HL-60/S4 treated with phorbol 12-myristate 13-acetate at 8.2 ng/mL for 4 days and 3 days (cell line): ENCODE measurements at regions not wholly inside any gene's neighbourhood (a gene's known extent, or its start where the extent isn't known, plus 50 kb on each side); places are given as distances from the start of the nearest gene placed in this dataset.

Source experiments
- in situ Hi-C: fragments of 300-500 bp; cut with MboI; formaldehyde crosslinking; loops from 2 replicates; pipeline ENCODE4 v1.15.0; 2022; ENCODE audit warnings: low sequenced_read_pairs

DNA sequence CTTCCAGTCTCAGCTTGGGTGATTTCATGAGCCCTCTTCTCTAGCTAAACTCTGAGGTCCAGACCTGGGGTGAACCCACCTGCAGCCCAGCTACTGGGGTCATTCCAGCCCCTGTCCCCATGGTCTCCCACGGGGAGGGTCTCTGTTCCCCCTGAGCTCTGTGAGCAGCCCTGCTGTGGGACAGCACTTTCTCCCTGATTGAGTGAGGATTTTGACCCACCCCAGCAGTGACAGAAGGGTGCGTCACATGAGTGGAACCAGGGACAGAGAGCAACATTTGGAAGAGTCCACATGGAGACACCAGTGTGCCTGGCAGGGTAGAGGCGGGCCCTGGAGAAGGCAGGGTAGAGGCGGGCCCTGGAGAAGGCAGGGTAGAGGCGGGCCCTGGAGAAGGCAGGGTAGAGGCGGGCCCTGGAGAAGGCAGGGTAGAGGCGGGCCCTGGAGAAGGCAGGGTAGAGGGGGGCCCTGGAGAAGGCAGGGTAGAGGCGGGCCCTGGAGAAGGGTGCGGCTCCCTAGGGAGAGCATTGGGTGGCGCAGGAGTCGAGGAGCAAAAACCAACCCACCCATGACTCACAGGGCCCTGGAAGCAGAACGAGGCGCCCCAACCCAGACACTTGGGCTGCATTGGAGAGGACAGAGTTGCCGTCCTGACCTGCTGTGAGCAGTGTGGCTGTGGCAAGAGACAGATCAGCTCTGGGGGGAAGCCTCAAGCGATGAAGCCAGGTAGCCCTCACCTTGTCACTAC lies 227.7 kb upstream of the B3GAT1 start:
- in situ Hi-C loops = no loop called here

DNA sequence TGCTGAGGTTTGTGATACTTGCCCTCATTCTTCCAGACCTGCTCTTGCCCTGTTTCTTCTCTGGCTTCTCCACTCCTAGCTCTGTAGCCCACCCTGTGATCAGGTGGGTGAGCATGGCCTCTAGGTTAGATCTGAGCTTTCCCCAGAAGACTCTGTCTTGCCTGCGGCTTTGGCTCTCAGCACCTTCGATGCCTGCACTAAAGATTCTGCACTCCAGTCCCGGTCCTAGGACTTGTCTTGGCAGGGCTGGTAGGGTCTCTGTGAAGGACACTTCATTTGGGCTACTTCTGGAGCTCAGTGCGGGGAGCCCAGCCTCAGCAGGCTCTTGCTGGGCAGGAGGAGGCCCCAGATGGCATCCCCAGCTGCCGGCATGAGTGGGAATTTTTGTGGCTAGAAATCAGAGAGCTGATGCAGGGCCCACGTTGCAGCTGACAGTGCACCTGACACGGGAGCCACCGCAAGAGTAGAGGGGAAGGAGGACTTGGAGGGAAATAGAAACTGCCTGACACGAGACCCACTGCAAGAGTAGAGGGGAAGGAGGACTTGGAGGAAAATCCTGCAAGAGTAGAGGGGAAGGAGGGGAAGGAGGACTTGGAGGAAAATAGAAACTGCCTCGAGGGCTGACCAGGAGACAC lies 226.9 kb upstream of the B3GAT1 start:
- in situ Hi-C loops = no loop called here

DNA sequence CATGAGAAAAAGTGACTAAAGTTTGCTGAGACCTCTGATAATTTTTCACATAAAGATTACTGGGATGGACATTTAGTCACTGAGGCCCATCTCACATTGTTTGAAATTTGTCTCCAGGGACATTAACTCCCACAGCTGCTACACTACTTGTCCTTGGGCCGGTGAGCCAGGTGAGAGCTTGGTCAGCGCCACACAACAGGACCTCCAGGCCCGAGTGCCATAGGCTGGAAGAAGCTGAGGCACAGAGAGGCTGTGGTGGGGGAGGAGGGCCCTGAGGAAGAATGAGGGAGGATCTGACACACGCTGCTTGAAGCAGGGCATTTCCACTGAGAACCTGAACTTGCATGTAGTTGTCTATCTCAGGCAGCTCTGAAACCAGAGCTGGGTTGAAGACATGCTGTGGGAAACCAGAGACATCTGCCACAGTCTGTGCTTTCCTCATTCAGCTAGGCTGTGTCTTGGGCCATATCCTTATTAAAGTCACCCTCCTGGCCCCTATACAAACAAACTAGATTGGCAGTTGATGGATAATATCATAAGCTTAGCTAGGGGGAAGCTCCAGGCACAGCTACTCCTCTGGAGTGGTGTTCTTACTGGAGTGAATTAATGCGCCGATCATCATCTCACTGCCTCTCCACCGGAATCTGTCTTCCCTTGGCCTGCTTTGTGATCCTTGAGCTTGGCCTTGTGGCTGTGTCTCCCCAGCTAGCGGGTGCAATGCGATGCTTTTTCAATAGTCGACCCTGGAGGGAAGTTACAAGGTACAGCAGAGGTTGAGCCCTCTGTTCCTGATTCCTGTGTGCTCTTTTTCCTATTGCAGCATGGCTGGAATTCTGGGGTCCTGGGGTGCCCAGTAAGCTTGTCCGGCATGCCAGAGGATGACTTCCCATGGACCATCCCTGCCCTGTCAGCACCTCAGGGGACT lies 225.3 kb upstream of the B3GAT1 start:
- in situ Hi-C loops = no loop called here

GRCh38 chr11:134636071-134636470 lies 224.0 kb upstream of the B3GAT1 start:
- in situ Hi-C loops = no loop called here

- in situ Hi-C loops = no loop called here
These were observed 223.1 kb upstream of the B3GAT1 start for GRCh38 chr11:134634897-134635831.

GRCh38 chr11:134633276-134633675 lies 221.2 kb upstream of the B3GAT1 start:
- in situ Hi-C loops = no loop called here

- in situ Hi-C loops = no loop called here
These were observed 220.5 kb upstream of the B3GAT1 start for GRCh38 chr11:134632347-134633119.

DNA sequence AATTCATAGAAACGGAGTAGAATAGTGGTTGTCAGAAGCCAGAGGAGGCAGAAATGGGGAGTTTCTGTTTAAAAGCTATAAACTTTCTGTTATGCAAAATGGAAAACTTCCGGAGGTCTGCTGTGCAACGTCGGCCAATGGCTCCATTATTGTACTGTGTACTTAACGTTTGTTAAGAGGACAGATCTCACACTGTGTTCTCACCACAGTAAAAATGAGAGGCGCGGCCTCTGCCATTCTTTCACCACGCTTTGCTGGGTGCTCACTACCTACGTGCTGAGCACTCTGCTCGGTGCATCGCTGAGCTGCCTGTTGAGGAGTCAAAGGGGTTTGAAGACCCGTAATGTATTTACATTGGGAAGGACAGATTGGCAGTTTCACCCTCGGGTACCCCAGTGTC lies 218.8 kb upstream of the B3GAT1 start:
- in situ Hi-C loops = no loop called here

- in situ Hi-C loops = no loop called here
These were observed 216.4 kb upstream of the B3GAT1 start for GRCh38 chr11:134628426-134628825.

- in situ Hi-C loops = no loop called here
These were observed 214.0 kb upstream of the B3GAT1 start for GRCh38 chr11:134626032-134626431.

DNA sequence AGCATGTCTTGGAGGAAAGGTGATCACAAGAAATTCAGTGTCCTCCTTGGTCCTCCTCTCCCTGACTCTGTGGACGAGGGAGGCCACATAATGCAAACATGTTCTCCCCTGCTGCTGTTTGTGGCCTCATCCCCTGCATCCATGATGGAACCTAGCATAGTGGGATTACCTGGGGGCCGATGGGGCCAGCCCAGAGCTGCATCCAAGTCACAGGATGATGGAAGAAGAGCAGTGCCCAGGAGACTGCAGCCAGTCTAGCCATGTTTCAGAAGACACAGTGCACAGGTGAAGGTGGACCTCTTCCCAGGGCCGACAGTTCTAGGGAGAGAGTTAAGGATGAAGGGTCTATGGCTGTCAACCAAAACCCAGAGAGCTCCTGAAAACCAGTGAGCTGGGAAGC lies 213.6 kb upstream of the B3GAT1 start:
- in situ Hi-C loops = no loop called here

DNA sequence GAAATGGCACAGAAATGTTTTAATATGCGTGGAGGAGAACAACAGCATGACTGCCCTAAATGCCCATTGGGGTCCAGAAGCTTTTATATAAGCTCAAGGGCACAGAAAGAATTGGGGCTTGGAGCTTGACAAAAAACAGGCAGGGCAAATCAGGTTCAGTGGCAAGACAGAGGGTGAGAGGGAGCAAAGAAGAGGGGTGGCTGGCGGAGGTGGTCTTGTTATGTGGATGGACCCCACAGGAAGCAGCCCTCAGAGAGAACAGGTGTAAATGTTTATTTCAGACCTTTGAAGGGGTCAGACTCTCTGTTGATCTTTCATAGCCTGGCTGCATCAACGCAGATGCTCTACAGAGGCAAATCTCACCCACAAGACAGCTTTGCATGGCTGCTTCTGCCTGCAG lies 213.1 kb upstream of the B3GAT1 start:
- in situ Hi-C loops = no loop called here

- in situ Hi-C loops = no loop called here
These were observed 212.3 kb upstream of the B3GAT1 start for GRCh38 chr11:134624166-134624920.

DNA sequence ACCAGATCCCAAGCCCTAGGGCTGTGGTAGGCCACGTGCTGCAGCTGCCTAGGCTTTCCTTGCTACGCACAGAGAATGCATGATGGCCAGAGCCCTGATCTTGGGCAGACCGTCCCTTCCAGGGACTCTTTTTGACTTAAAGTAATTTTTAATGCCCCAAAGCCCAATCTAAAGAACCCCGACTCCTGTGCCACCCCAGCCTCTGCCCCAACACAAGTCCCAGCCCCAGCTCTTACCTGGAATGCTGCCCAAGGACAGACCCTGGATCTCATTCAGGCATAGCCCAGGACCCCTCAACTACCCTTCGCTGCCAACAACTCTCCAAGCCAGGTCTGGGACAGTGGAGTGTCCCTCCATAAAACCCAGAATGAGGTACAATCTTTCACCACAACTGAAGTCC lies 211.7 kb upstream of the B3GAT1 start:
- in situ Hi-C loops = no loop called here

- in situ Hi-C loops = no loop called here
These were observed 210.4 kb upstream of the B3GAT1 start for GRCh38 chr11:134622458-134622857.

DNA sequence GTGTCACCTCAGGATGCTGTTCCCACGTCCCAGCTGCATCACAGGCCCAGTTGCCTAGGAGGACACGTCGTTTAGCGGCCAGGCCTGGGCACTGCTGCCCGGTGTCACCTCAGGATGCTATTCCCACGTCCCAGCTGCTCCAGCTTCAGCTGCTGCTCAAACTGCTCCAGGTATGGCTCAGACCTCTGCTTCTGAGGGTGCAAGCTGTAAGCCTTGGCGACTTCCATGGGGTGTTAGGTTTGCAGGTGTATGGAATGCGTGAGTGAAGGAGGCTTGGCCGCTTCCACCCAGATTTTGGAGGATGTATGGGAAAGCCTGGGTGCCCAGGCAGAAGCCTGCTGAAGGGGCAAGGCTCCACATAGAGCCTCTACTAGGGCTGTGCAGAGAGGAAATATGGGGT lies 205.3 kb upstream of the B3GAT1 start:
- in situ Hi-C loops = no loop called here

DNA sequence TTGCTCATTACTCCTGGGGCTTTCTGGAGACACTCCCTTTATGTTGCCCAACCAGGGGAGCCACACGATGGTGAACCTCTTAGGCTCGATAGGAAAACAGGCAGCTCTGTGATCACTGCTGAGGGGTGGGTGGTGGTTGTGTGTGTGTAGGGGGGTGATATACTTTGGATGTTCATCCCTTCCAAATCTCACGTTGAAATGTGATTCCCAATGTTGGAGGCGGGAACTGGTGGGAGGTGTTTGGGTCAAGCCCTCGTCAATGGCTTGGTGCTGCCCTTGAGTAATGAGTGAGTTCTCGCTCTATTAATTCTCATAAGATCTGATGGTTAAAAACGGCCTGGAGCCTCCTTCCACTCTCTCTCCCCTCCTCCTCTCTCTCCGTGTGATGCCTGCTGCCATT lies 204.0 kb upstream of the B3GAT1 start:
- in situ Hi-C loops = no loop called here

- in situ Hi-C loops = no loop called here
These were observed 203.1 kb upstream of the B3GAT1 start for GRCh38 chr11:134615041-134615615.

- in situ Hi-C loops = no loop called here
These were observed 202.1 kb upstream of the B3GAT1 start for GRCh38 chr11:134614141-134614540.
